ENCODE measurements at regions not wholly inside any gene's neighbourhood (a gene's known extent, or its start where the extent isn't known, plus 50 kb on each side); places are given as distances from the start of the nearest gene placed in this dataset.

- H3K36me3 ChIP-seq (ENCODE audit: insufficient read depth in 1 of 2, low read depth in 1 of 2) = no peaks in the 10 kb centered on the region
- ATAC-seq (no peak), DNase-seq (no peak)
- H3K27me3 ChIP-seq (ENCODE audit: insufficient read depth in 3 of 3, low read length in 2 of 3) = no peaks in the 10 kb centered on the region
- intact Hi-C loops (cut with DNase I) = no loop called here
- no peaks in the 10 kb centered on the region for H3K9me3 ChIP-seq
- WGBS, 3 donors = 43 to 57% (median 45%) methylated on average over 1 of the region's 1 CpG
- H3K4me3 ChIP-seq = no peak overlapping the region
- TF ChIP-seq CTCF (IDR thresholded peaks at IDR 0.05) = no peak
- no peaks in the 10 kb centered on the region for H3K4me1 ChIP-seq
- H3K27ac ChIP-seq = no peak overlapping the region
These were observed 331.3 kb downstream of the SS18 start for GRCh38 chr18:25759111-25759510.

- whole genome bisulfite sequencing, 3 donors = 49 to 69% (median 51%) methylated on average over 7 of the region's 7 CpGs
- no peak for TF ChIP-seq CTCF (IDR thresholded peaks at IDR 0.05)
These were observed 346.7 kb downstream of the SS18 start for GRCh38 chr18:25743646-25744151.

GRCh38 chr18:25739376-25739775 lies 351.0 kb downstream of the SS18 start:
- 68 to 86% (median 74%) methylated on average over 2 of the region's 2 CpGs for WGBS, 3 donors
- H3K27ac ChIP-seq = no peak overlapping the region
- H3K9me3 ChIP-seq = no peaks in the 10 kb centered on the region
- DNase-seq (no peak), ATAC-seq (no peak)
- H3K27me3 ChIP-seq (ENCODE audit: insufficient read depth in 3 of 3, low read length in 2 of 3) = peaks cover 0 to 19% (median 1%) of the 10 kb centered on the region in 3 donors
- no peak for TF ChIP-seq CTCF (IDR thresholded peaks at IDR 0.05)
- H3K4me3 ChIP-seq = no peak overlapping the region
- no peaks in the 10 kb centered on the region for H3K36me3 ChIP-seq (ENCODE audit: insufficient read depth in 1 of 2, low read depth in 1 of 2)
- no peaks in the 10 kb centered on the region for H3K4me1 ChIP-seq
- intact Hi-C loops (cut with DNase I) = no loop called here

More at GRCh38 chr18:25743646-25744151, 346.7 kb downstream of the SS18 start:
- Histone ChIP-seq H3K4me1 (no peaks in the 10 kb centered on the region), H3K4me3 (no peak overlapping the region), H3K36me3 (ENCODE audit: insufficient read depth in 1 of 2, low read depth in 1 of 2) (no peaks in the 10 kb centered on the region), H3K27ac (no peak overlapping the region), H3K27me3 (ENCODE audit: insufficient read depth in 3 of 3, low read length in 2 of 3) (no peaks in the 10 kb centered on the region), H3K9me3 (no peaks in the 10 kb centered on the region)
- DNase-seq (no peak), ATAC-seq (no peak)
- intact Hi-C loops (cut with DNase I) = no loop called here

- ATAC-seq (peak in 3 of 4 donors; percentile 42 to 55 (median 46)), DNase-seq (no peak)
- Histone ChIP-seq H3K27me3 (ENCODE audit: insufficient read depth in 3 of 3, low read length in 2 of 3) (peaks cover 0 to 19% (median 1%) of the 10 kb centered on the region in 3 donors), H3K27ac (no peak overlapping the region), H3K4me3 (no peak overlapping the region), H3K36me3 (ENCODE audit: insufficient read depth in 1 of 2, low read depth in 1 of 2) (no peaks in the 10 kb centered on the region), H3K4me1 (no peaks in the 10 kb centered on the region), H3K9me3 (no peaks in the 10 kb centered on the region)
- no peak for TF ChIP-seq CTCF (IDR thresholded peaks at IDR 0.05)
- intact Hi-C loops (cut with DNase I) = no loop called here
- 24 to 54% (median 36%) methylated on average over 7 of the region's 7 CpGs for WGBS, 3 donors
These were observed 352.6 kb downstream of the SS18 start for GRCh38 chr18:25737710-25738311.

- no peaks in the 10 kb centered on the region for H3K4me1 ChIP-seq
- ATAC-seq (no peak), DNase-seq (no peak)
- H3K9me3 ChIP-seq = no peaks in the 10 kb centered on the region
- TF ChIP-seq CTCF (IDR thresholded peaks at IDR 0.05) = no peak
- intact Hi-C loops (cut with DNase I) = no loop called here
- H3K27ac ChIP-seq = no peak overlapping the region
- no peak overlapping the region for H3K4me3 ChIP-seq
- 37 to 61% (median 39%) methylated on average over 5 of the region's 5 CpGs for WGBS, 3 donors
- no peaks in the 10 kb centered on the region for H3K36me3 ChIP-seq (ENCODE audit: insufficient read depth in 1 of 2, low read depth in 1 of 2)
- peaks cover 0 to 19% (median 1%) of the 10 kb centered on the region in 3 donors for H3K27me3 ChIP-seq (ENCODE audit: insufficient read depth in 3 of 3, low read length in 2 of 3)
These were observed 353.9 kb downstream of the SS18 start for GRCh38 chr18:25736516-25736915.
